NCI-H446 treated with DMSO at 0.1 percent for 48 hours (cell line): ENCODE measurements at regions not wholly inside any gene's neighbourhood (a gene's known extent, or its start where the extent isn't known, plus 50 kb on each side); places are given as distances from the start of the nearest gene placed in this dataset.

Source experiments
- DNase-seq: peaks from one replicate; lab custom pipeline; 2025; lab: John Stamatoyannopoulos, UW

- no peak for DNase-seq
These were observed 84.7 kb downstream of the MRPL46 start for GRCh38 chr15:88382482-88382983.

- no peak for DNase-seq
These were observed 89.0 kb downstream of the MRPL46 start for GRCh38 chr15:88378188-88378637.

DNA sequence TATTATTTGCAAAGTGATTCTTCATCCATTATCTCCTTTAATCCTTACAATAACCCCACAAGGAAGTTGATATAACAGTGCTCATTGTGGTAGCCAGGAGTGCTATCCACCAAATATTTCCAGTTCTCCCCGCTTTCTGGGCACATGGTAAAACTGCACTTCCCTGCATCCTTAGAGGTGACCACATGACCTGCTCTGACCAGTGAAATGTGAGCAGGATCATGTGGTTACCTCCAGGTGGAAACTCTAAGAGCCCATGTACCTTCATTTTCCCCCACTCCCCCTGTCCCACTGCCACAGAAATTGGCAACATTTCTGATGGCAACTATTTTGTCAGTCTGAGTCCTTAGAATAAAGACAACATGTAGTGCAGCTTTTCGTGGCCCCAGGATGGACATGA is 89.7 kb downstream of the MRPL46 start:
- no peak for DNase-seq

DNA sequence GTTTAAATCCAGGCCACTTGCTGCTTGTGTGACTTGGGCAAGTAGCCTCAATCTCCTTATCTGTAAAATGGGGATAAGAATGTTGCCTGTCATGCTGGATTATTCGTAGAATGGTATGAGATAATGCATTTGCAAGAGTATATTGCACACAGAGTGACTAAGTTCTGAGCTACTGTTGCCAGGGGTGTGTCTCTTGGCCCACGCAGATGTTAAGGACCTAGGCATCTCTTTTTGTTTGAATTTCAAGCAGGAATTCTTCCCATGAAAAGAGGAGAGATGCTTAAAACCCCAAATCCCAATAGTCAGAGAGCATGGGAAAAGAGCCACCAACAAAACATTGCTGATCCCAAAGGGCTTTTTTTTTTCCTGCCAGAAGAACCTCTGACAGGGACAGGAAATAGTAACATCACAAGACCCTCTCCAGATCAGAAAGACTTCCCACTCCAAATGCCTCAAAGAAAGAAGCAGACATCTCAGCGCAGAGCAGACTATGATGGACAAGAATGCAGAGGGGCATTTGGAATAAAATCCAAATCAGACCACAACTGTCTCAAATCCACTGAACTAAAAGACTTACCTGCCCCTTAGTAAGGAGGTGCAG is 90.5 kb downstream of the MRPL46 start:
- DNase-seq: no peak

- DNase-seq: no peak
These were observed 91.8 kb downstream of the MRPL46 start for GRCh38 chr15:88375234-88375927.

- DNase-seq: no peak
These were observed 102.1 kb downstream of the MRPL46 start for GRCh38 chr15:88365124-88365523.

GRCh38 chr15:88348579-88349230 is 92.2 kb upstream of the NTRK3 start:
- no peak for DNase-seq

DNA sequence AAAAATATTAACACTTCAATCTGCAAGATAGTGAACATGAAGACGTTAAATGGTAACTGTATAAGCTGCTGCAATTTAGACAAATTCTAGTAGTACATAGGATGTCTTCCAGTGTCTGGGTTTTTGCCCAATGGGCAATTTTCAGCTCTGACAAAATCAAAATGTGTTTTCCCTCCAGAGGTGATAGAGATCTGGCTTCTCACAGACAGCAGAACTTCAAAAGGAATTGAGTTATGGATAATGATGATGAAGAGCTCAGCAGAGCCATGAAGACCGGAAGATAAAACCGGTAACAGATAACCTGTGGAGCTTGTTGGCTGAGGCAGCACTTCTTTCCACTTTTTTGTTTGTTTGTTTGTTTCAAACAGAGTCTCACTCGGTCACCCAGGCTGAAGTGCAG is 89.4 kb upstream of the NTRK3 start:
- DNase-seq: no peak

GRCh38 chr15:88344786-88345185 is 88.2 kb upstream of the NTRK3 start:
- no peak for DNase-seq

GRCh38 chr15:88342666-88343065 is 86.1 kb upstream of the NTRK3 start:
- no peak for DNase-seq

- no peak for DNase-seq
These were observed 85.1 kb upstream of the NTRK3 start for GRCh38 chr15:88341653-88342052.

- DNase-seq: no peak
These were observed 84.5 kb upstream of the NTRK3 start for GRCh38 chr15:88341006-88341405.

DNA sequence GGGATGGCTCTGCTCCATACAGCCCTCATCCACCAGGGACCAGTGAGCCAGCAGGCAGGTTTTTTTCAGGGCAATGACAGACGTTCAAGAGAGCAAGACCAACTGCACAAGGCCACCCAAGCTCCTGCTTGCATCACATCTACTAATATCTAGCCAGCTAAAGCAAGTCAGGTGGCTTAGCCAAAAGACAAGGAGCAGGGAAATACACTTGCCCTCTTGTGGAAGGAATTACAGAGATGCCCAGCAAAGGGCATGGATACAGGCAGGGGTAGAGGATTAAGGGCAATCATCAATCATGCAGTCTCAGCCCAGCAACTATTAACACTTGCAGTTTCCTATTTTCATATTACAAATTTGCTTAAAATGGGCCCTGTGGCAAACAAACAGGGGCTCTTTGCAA is 81.5 kb upstream of the NTRK3 start:
- no peak for DNase-seq

DNA sequence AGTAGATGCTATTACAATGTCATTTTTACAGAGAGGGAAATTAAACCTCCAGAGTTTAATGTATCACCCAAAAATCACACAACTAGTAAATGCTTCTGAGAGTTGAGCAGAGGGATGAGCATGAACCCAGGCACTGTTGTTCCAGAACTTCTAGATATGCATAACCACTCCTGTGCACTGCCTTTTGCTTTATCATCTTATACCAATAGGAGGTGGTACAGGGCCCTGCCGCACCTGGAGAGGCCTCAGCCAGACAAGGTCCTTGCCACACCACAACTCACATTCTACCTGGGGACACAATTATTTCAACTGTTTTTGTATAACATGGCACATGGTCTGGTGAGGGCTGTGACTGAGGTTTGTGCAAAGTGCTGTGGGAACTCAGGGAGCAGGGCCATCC is 78.5 kb upstream of the NTRK3 start:
- DNase-seq: no peak

DNA sequence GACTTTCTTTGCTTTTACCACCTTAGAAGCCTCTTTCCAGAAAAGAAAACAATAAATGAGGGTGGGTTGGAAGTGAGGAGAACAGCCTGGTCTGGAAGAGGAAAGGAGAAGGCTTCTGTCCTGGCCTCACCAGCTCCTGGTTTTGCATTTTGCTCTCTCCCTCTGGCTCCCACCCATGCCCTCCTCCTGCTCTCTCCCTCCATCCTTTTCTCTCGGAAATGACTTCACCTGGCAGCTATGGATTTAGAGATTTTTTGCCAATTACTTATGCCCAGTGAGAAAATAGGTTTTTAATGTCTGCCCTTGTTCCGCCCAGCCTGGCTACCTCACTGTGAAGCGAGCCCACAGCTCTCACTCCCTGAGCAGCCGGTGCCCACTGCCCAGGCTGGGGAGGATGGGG is 77.9 kb upstream of the NTRK3 start:
- DNase-seq: no peak

DNA sequence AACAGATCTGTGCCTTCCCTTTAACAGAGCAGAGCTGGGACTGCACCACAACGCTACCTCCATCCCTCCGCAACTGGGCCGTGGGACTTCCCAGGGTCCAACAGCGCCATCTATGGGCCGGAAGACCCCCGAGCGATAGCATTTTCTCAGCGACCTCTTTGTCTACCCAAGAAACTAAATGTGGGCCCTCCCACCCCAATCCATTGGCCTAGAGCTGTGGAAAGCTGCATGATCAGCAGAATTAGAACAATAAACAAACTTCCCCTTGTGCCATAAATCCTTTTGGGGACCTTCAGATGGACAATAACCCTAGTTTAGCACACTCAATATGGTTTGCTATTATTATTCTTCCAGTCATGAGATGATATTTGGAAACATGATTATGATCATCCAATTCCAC is 74.8 kb upstream of the NTRK3 start:
- DNase-seq: peak; percentile 17

DNA sequence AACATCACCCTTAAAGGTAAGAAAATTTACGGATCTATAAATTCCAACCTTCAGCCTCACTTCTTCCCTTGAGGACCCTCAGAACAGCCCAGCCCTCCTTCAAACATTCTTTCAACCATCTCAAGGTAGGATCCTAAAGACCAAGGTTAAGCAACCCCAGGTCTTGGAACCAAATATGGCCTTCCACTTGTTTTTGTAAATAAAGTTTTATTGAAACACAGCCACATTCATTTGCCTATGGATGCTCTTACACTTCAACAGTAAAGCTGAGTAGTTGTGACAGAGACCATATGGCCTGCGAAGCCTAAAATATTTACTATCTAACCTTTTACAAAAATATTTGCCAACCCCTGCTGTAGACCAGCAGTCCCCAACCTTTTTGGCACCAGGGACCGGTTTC is 70.4 kb upstream of the NTRK3 start:
- DNase-seq: no peak

DNA sequence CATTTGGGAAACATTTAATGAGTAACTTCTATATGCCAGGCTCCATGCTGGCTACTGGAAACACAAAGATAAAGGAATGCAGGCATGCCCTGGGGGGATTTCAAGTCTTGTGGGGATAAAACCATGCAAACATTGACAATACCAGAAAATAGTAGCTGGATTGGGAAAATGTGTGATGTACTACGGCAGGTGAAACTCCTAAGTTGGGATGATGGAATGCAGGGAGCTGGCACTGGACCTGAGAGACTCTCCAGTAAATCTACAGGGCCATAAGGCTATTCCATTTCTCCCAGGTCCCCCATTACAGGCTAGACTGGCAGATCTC is 68.2 kb upstream of the NTRK3 start:
- DNase-seq: no peak

DNA sequence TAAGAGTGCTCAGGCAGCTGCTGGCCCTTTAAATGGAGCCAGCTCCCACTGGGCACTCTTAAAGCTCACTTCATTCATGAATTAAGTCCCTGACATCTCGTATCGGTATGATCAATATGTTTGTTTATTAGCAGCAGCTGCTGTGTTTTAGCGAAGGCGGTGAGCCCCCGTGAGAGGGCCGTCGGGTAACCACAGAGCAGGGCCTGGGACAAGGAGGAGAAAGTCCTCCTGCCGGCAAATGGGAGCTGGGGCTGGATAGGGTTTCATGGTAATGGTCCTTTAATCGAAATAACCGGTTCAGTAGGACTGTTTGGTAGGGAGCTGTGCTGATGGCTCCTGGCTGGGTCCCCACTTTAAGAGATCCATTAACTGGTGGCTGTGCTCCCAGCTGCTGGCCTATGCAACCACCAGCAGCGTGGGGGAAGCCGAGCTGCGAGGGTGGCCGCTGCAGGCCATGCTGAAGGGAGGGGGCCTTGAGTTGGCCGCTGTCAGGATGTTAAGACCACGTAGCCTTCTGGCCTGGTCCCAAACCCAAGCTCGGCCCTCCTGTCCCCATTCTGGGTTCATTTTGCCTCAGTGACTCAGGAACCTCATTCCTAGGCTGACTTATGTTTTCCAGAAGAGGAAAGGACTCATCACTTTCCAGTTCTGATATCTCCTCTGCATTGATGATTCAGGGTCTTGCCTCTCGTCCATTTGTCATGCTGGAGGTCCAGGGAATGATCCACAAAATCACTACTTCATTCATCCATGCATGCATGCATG is 67.6 kb upstream of the NTRK3 start:
- no peak for DNase-seq

DNA sequence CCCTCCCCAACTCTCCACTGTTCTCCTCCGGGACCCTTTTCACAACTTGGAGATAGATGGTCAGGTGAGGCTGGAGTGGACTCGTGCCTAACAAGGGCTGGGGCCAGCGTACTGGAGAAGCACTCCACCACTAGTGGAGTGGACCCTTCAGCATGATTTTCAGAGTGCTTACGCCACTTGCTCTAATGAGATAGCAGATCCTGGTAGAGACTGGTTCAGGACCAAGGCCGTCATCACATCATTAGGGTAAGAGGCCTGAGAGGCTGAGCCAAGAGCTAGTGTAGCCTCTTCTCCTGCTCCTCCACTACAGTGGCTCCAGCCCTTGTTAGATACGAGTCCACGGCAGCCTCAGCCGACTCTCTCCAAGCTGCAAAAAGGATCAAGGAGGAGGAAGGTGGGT is 66.9 kb upstream of the NTRK3 start:
- no peak for DNase-seq

- DNase-seq: no peak
These were observed 65.9 kb upstream of the NTRK3 start for GRCh38 chr15:88322461-88322860.

DNA sequence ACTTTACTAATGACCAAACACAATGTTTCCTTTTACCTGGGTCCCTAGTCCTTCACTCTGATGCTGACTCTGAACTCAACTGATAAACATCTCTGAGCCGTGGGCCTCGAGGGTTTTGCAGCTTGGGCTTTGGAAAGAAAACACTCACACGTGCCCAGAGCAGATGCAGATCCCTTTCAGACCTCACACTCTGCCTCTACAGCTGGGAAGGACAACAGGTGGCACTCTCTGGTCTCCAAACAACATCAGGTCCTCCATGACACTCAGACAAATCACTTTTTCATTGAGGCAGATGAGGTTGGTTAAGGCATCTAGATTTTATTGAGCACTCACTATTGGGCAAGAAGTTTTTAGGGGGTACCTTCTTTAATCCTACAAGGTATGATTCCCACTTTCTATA is 64.7 kb upstream of the NTRK3 start:
- no peak for DNase-seq

GRCh38 chr15:88316586-88316985 is 60.0 kb upstream of the NTRK3 start:
- no peak for DNase-seq
